OCI-LY7 (cell line): ENCODE measurements at regions not wholly inside any gene's neighbourhood (a gene's known extent, or its start where the extent isn't known, plus 50 kb on each side); places are given as distances from the start of the nearest gene placed in this dataset.

Source experiments
- BruUV-seq: library from RNA; stranded (reverse); fragments of 400-500 nt; replicated peaks from 2 replicates; lab custom pipeline; 2021; lab: Mats Ljungman, UMichigan
- CTCF ChIA-PET: fragments of 300-600 bp; sonication (Branson Sonifier 250); formaldehyde crosslinking; loops from one replicate; lab custom pipeline; 2022; ENCODE audit warnings: antibody characterized with exemption; ENCODE audit not compliant: unreplicated experiment; lab: Charles Lee
- POLR2A ChIA-PET: fragments of 300-600 bp; sonication (Branson Sonifier 250); formaldehyde crosslinking; loops from one replicate; lab custom pipeline; 2022; ENCODE audit warnings: antibody characterized with exemption; lab: Charles Lee
- DNase-seq: peaks from one replicate; pipeline ENCODE4 v3.0.0-alpha.2; 2015; ENCODE audit warnings: low spot score
- H2AFZ ChIP-seq: fragments of 200-600 bp; sonication (generic), shearing (Covaris generic); 2 replicates; pipeline ENCODE4 v1.6.1; 2014; ENCODE audit warnings: mild to moderate bottlenecking, antibody characterized with exemption, low read length, moderate library complexity
- H3K27ac ChIP-seq: fragments of 200-600 bp; sonication (generic); 2 replicates; pipeline ENCODE4 v1.5.1; 2014; ENCODE audit warnings: mixed run types, low read depth, mild to moderate bottlenecking, moderate library complexity, low read length, inconsistent platforms; ENCODE audit not compliant: poor library complexity, severe bottlenecking
- H3K36me3 ChIP-seq: fragments of 200-600 bp; sonication (generic); 2 replicates; pipeline ENCODE4 v1.6.1; 2014; ENCODE audit warnings: mild to moderate bottlenecking, antibody characterized with exemption, low read length, moderate library complexity, mixed read lengths; ENCODE audit not compliant: insufficient read depth
- H3K4me1 ChIP-seq: fragments of 200-600 bp; sonication (generic); 2 replicates; pipeline ENCODE4 v1.5.1; 2014; ENCODE audit warnings: mild to moderate bottlenecking, low read length; ENCODE audit not compliant: insufficient read depth, poor library complexity, severe bottlenecking
- H3K4me2 ChIP-seq: fragments of 200-600 bp; sonication (generic); 2 replicates; pipeline ENCODE4 v1.6.1; 2014; ENCODE audit warnings: mild to moderate bottlenecking, low read length
- H3K4me3 ChIP-seq: fragments of 200-600 bp; sonication (generic); 2 replicates; pipeline ENCODE4 v1.5.1; 2014; ENCODE audit warnings: mild to moderate bottlenecking, low read depth, low read length; ENCODE audit not compliant: poor library complexity, severe bottlenecking
- H3K79me2 ChIP-seq: fragments of 200-600 bp; sonication (generic); 2 replicates; pipeline ENCODE4 v1.6.1; 2016; ENCODE audit warnings: low read depth, mild to moderate bottlenecking, low read length, moderate library complexity, mixed read lengths; ENCODE audit not compliant: insufficient read depth
- H3K9me2 ChIP-seq: fragments of 200-600 bp; sonication (generic); 2 replicates; pipeline ENCODE4 v1.6.1; 2016; ENCODE audit warnings: mild to moderate bottlenecking, low read length, mixed read lengths; ENCODE audit not compliant: insufficient read depth
- H3K9me3 ChIP-seq: fragments of 200-600 bp; sonication (generic); 2 replicates; pipeline ENCODE4 v1.6.1; 2014; ENCODE audit warnings: mild to moderate bottlenecking, mixed run types, low read length, mixed read lengths
- H4K20me1 ChIP-seq: fragments of 200-600 bp; sonication (generic); 2 replicates; pipeline ENCODE4 v1.6.1; 2014; ENCODE audit warnings: mild to moderate bottlenecking, antibody characterized with exemption, low read length, moderate library complexity, mixed read lengths; ENCODE audit not compliant: insufficient read depth
- EZH2phosphoT487 ChIP-seq: fragments of 200-600 bp; sonication (generic); IDR thresholded peaks from 2 replicates; pipeline ENCODE4 v1.6.1; 2018; ENCODE audit warnings: low read depth, borderline replicate concordance, mild to moderate bottlenecking, mixed run types, antibody characterized with exemption, low read length, moderate library complexity, mixed read lengths
- intact Hi-C: fragments of 100-400 bp; cut with micrococcal nuclease; formaldehyde crosslinking; loops from one replicate; pipeline ENCODE4 v1.10.0; 2022; ENCODE audit not compliant: unreplicated experiment
- TF ChIP-seq, protein P1 (sequence below): fragments of 200-600 bp; sonication (generic); conservative IDR thresholded peaks from 2 replicates; pipeline ENCODE4 v1.5.1; 2014; ENCODE audit warnings: mild to moderate bottlenecking, antibody characterized with exemption, low read length, moderate library complexity, mixed read lengths

DNA sequence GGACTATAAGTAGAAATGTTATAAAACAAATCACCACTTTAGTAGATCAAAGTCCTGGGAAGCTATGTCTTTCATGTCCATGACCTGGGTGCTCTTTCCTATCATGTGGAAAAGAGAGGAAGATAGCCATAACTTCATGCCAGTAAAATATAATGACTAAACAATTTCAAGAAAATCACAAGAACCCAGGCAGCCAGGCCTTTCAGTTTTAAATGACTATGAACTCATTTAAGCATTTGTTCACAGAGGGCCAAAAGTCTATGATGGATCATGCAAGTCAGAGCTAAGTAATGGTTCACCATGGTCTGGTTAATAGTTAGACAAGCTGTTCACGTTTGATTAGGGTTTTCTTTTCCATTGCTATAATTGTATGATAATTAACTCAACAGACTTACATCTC lies 155.8 kb downstream of the PPARGC1A start:
- BruUV-seq: no TSS peak
- intact Hi-C loops: no loop called here
- no peak for DNase-seq
- Histone ChIP-seq H3K36me3 (no peaks in the 10 kb centered on the region), H2AFZ (no peak overlapping the region), H3K9me2 (no peaks in the 10 kb centered on the region), H3K9me3 (no peaks in the 10 kb centered on the region), H4K20me1 (no peaks in the 10 kb centered on the region), H3K4me1 (no peaks in the 10 kb centered on the region), H3K27ac (no peak overlapping the region), H3K4me2 (no peak overlapping the region), H3K79me2 (no peaks in the 10 kb centered on the region), H3K4me3 (no peak overlapping the region)
- ChIA-PET POLR2A (interaction anchor here (0.6 to 0.7 kb wide), 2 partner anchors 229 to 365 kb away, joined by 4 to 5 read pairs; no protein-coding TSS in a partner anchor), CTCF (no interaction called here)
- TF ChIP-seq, protein P1, sequence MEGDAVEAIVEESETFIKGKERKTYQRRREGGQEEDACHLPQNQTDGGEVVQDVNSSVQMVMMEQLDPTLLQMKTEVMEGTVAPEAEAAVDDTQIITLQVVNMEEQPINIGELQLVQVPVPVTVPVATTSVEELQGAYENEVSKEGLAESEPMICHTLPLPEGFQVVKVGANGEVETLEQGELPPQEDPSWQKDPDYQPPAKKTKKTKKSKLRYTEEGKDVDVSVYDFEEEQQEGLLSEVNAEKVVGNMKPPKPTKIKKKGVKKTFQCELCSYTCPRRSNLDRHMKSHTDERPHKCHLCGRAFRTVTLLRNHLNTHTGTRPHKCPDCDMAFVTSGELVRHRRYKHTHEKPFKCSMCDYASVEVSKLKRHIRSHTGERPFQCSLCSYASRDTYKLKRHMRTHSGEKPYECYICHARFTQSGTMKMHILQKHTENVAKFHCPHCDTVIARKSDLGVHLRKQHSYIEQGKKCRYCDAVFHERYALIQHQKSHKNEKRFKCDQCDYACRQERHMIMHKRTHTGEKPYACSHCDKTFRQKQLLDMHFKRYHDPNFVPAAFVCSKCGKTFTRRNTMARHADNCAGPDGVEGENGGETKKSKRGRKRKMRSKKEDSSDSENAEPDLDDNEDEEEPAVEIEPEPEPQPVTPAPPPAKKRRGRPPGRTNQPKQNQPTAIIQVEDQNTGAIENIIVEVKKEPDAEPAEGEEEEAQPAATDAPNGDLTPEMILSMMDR: no peak
- TF ChIP-seq EZH2phosphoT487: no peak

DNA sequence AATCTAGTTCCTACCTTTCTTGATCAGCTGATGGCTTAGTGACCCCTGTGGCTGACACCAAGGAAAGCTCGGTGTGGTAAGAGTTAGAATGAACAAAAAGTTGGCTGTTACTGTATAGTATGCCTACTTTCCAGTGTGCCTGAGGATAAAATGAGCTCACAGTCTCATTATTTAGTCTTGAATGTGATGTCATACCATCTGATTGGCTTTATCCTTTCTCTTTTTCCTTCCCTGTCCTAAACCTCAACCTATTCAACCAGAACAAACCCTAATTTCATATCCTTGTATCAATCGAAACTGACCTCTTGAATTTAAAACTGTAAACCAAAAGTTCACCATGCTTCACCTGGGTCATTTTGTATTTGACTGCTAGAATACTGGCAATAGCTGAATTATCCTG lies 156.4 kb downstream of the PPARGC1A start:
- CTCF ChIA-PET: no interaction called here
- Histone ChIP-seq H2AFZ (no peak overlapping the region), H3K36me3 (no peaks in the 10 kb centered on the region), H3K4me1 (no peaks in the 10 kb centered on the region), H3K4me3 (no peak overlapping the region), H3K79me2 (no peaks in the 10 kb centered on the region), H3K27ac (no peak overlapping the region), H3K9me2 (no peaks in the 10 kb centered on the region), H3K4me2 (no peak overlapping the region), H3K9me3 (no peaks in the 10 kb centered on the region), H4K20me1 (no peaks in the 10 kb centered on the region)
- intact Hi-C loops: no loop called here
- BruUV-seq: no TSS peak
- TF ChIP-seq, protein P1: no peak
- no peak for TF ChIP-seq EZH2phosphoT487
- no peak for DNase-seq
- POLR2A ChIA-PET: interaction anchor here (0.6 to 0.7 kb wide), 3 partner anchors 17 to 365 kb away, joined by 4 to 5 read pairs (median 4); no protein-coding TSS in a partner anchor

DNA sequence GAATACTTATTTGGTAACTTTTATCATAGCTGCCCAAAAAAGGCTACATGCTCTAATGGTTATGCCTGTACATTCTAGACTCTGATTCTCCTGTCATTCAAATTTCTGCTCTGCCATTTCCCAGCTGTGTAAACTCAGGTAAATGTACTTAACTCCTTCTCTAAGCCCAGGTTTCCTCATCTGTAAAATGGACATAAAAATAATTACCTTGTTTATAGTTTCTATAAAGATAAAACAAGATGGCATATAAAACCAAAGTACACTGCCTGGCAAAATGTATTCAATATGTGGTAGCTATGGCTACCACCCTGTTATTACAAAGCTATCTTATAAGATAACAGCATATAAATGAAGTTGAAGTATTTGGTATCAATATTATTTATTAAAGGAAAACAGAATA lies 158.8 kb downstream of the PPARGC1A start:
- Histone ChIP-seq H4K20me1 (no peaks in the 10 kb centered on the region), H3K4me1 (no peaks in the 10 kb centered on the region), H3K9me3 (no peaks in the 10 kb centered on the region), H3K4me3 (no peak overlapping the region), H3K36me3 (no peaks in the 10 kb centered on the region), H3K9me2 (no peaks in the 10 kb centered on the region), H3K27ac (no peak overlapping the region), H3K79me2 (no peaks in the 10 kb centered on the region), H2AFZ (no peak overlapping the region), H3K4me2 (no peak overlapping the region)
- DNase-seq: no peak
- BruUV-seq: no TSS peak
- intact Hi-C loops: no loop called here
- POLR2A ChIA-PET: interaction anchor here (0.6 kb wide), 2 partner anchors 654 to 924 kb away, joined by 3 to 4 read pairs; no protein-coding TSS in a partner anchor
- TF ChIP-seq EZH2phosphoT487: no peak
- TF ChIP-seq, protein P1: no peak
- CTCF ChIA-PET: no interaction called here
